HCT116 (cell line): ENCODE measurements at regions not wholly inside any gene's neighbourhood (a gene's known extent, or its start where the extent isn't known, plus 50 kb on each side); places are given as distances from the start of the nearest gene placed in this dataset.
A peak's percentile ranks its signal among the peaks of the same experiment; 100 is the strongest.

ENCODE experiments used
- ATAC-seq: fragments of 200-7000 bp; cut with Tn5 transposase; 2 replicates; pipeline ENCODE4 v1.9.1; 2020; ENCODE audit warnings: mild to moderate bottlenecking, moderate library complexity
- BruUV-seq: library from RNA; stranded (reverse); fragments of 400-500 nt; replicated peaks from 2 replicates; lab custom pipeline; 2021; lab: Mats Ljungman, UMichigan
- CTCF ChIA-PET: fragments of 300-600 bp; sonication (Branson Sonifier 250); formaldehyde crosslinking; loops from one replicate; lab custom pipeline; 2021; ENCODE audit warnings: antibody characterized with exemption; lab: Charles Lee
- POLR2A ChIA-PET: fragments of 300-600, 350-600 bp; sonication (Branson Sonifier 250); formaldehyde crosslinking; loops from one replicate; lab custom pipeline; 2021; ENCODE audit warnings: antibody characterized with exemption; lab: Charles Lee
- RAD21 ChIA-PET, 2 experiments: fragments of 300-600 bp; sonication (Branson Sonifier 250); formaldehyde crosslinking; loops; one replicate each; lab custom pipeline; 2023; ENCODE audit warnings: low total read pairs in 2 of 2; ENCODE audit not compliant: uncharacterized antibody in 2 of 2, unreplicated experiment in 2 of 2, low non-redundant PET in 1 of 2; lab: Charles Lee
- DNase-seq: peaks from one replicate; pipeline ENCODE4 v3.0.0-alpha.2; 2010; ENCODE audit warnings: low read depth, low spot score
- H2AFZ ChIP-seq: fragments of 200-600 bp; shearing (Covaris generic), sonication (generic); 2 replicates; pipeline ENCODE4 v1.6.1; 2017; ENCODE audit warnings: low read depth, mixed run types, mixed read lengths, antibody characterized with exemption, low read length; ENCODE audit not compliant: poor library complexity, severe bottlenecking
- H3K27ac ChIP-seq: 2 replicates; pipeline ENCODE4 v1.5.1; 2012; ENCODE audit warnings: low read depth, low read length
- H3K27me3 ChIP-seq: fragments of 200-600 bp; sonication (generic); 2 replicates; pipeline ENCODE4 v1.6.1; 2016; ENCODE audit warnings: mixed run types, low read length, mixed read lengths; ENCODE audit not compliant: insufficient read depth
- H3K36me3 ChIP-seq, 2 experiments: fragments of 200-500 bp in 1 of 2; fragments of 200-600 bp in 1 of 2; sonication (Bioruptor generic) in 1 of 2; sonication (generic) in 1 of 2; 2 replicates each; pipeline versions ENCODE4 v1.5.1 to v1.6.1; 2014 to 2016; ENCODE audit warnings: low read length in 2 of 2, inconsistent platforms in 1 of 2, mixed read lengths in 1 of 2, mixed run types in 1 of 2; ENCODE audit not compliant: insufficient read depth in 2 of 2, control insufficient read depth in 1 of 2
- H3K4me1 ChIP-seq, 2 experiments: fragments of 200-600 bp in 1 of 2; sonication (generic) in 1 of 2; 2 replicates each; pipeline versions ENCODE4 v1.5.1 to v1.6.1; 2012 to 2017; ENCODE audit warnings: low read length in 2 of 2, inconsistent platforms in 1 of 2, mild to moderate bottlenecking in 1 of 2, mixed read lengths in 1 of 2, mixed run types in 1 of 2, moderate library complexity in 1 of 2; ENCODE audit not compliant: insufficient read depth in 2 of 2, control insufficient read depth in 1 of 2
- H3K4me2 ChIP-seq: fragments of 200-600 bp; sonication (generic); 2 replicates; pipeline ENCODE4 v1.6.1; 2017; ENCODE audit warnings: mixed run types, low read length, mixed read lengths
- H3K4me3 ChIP-seq, 2 experiments: fragments of 200-600 bp in 1 of 2; sonication (generic) in 1 of 2; replicated peaks in 1 of 2; 2 replicates each; pipeline ENCODE4 v1.5.1; 2011 to 2016; ENCODE audit warnings: low read length in 2 of 2, control low read depth in 1 of 2, low read depth in 1 of 2, mild to moderate bottlenecking in 1 of 2, mixed read lengths in 1 of 2, mixed run types in 1 of 2
- H3K79me2 ChIP-seq: fragments of 200-600 bp; sonication (generic); 2 replicates; pipeline ENCODE4 v1.6.1; 2017; ENCODE audit warnings: mild to moderate bottlenecking, mixed run types, low read length, moderate library complexity, mixed read lengths; ENCODE audit not compliant: insufficient read depth
- H3K9ac ChIP-seq: fragments of 200-600 bp; sonication (generic); 2 replicates; pipeline ENCODE4 v1.6.1; 2016; ENCODE audit warnings: low read length, mixed read lengths
- H3K9me2 ChIP-seq: fragments of 200-600 bp; sonication (generic), shearing (Covaris generic); 2 replicates; pipeline ENCODE4 v1.6.1; 2017; ENCODE audit warnings: mixed run types, mild to moderate bottlenecking, moderate library complexity; ENCODE audit not compliant: insufficient read depth
- H3K9me3 ChIP-seq, 2 experiments: fragments of 200-500 bp in 1 of 2; fragments of 200-600 bp in 1 of 2; sonication (Bioruptor generic) in 1 of 2; sonication (generic) in 1 of 2; 2 replicates each; pipeline ENCODE4 v1.6.1; 2014 to 2017; ENCODE audit warnings: low read length in 2 of 2, mixed read lengths in 2 of 2, inconsistent platforms in 1 of 2, low read depth in 1 of 2, mild to moderate bottlenecking in 1 of 2, mixed run types in 1 of 2, moderate library complexity in 1 of 2; ENCODE audit not compliant: control insufficient read depth in 1 of 2, insufficient read depth in 1 of 2
- H4K20me1 ChIP-seq: fragments of 200-600 bp; sonication (generic), shearing (Covaris generic); 2 replicates; pipeline ENCODE4 v1.6.1; 2017; ENCODE audit warnings: mixed run types, mild to moderate bottlenecking, moderate library complexity; ENCODE audit not compliant: insufficient read depth
- CBX3 ChIP-seq: IDR thresholded peaks from 2 replicates; pipeline ENCODE4 v1.6.1; 2012; ENCODE audit warnings: low read depth
- EGR1 ChIP-seq: IDR thresholded peaks from 2 replicates; pipeline ENCODE4 v1.6.1; 2012; ENCODE audit warnings: low read depth
- FOSL1 ChIP-seq: IDR thresholded peaks from 2 replicates; pipeline ENCODE4 v1.6.1; 2012; ENCODE audit warnings: low read depth
- POLR2A ChIP-seq: IDR thresholded peaks from 2 replicates; pipeline ENCODE4 v1.7.0; 2011; ENCODE audit warnings: borderline replicate concordance; ENCODE audit not compliant: insufficient read depth, insufficient read length; ENCODE audit errors: extremely low read depth
- POLR2AphosphoS5 ChIP-seq: IDR thresholded peaks from 2 replicates; pipeline ENCODE4 v1.6.1; 2011; ENCODE audit warnings: mild to moderate bottlenecking, low read depth, low read length, moderate library complexity
- RAD21 ChIP-seq: IDR thresholded peaks from 2 replicates; pipeline ENCODE4 v1.6.1; 2012; ENCODE audit warnings: low read depth, mild to moderate bottlenecking
- ZBTB33 ChIP-seq: IDR thresholded peaks from 2 replicates; pipeline ENCODE4 v1.6.1; 2011; ENCODE audit warnings: mild to moderate bottlenecking, low read length, moderate library complexity; ENCODE audit not compliant: insufficient replicate concordance; ENCODE audit errors: extremely low read depth
- ZFX ChIP-seq: fragments of 450-650 bp; IDR thresholded peaks from 2 replicates; pipeline ENCODE4 v1.6.1; 2017
- ZNF274 ChIP-seq: fragments of 200-500 bp; sonication (Bioruptor generic); IDR thresholded peaks from 2 replicates; pipeline ENCODE4 v1.6.1; 2014; ENCODE audit warnings: mild to moderate bottlenecking, low read depth, low read length, inconsistent platforms
- intact Hi-C: fragments of 100-400 bp; cut with micrococcal nuclease; formaldehyde crosslinking; loops from 2 replicates; pipeline ENCODE4 v1.10.0; 2022
- TF ChIP-seq, protein P1 (sequence below): IDR thresholded peaks from 2 replicates; pipeline ENCODE4 v1.6.1; 2012
- TF ChIP-seq, protein P2 (sequence below), 3 experiments: fragments of 200-600 bp in 1 of 3; sonication (generic) in 1 of 3; IDR thresholded peaks in 2 of 3; conservative IDR thresholded peaks in 1 of 3; 2 replicates each; pipeline ENCODE4 v1.5.1; 2012 to 2017; ENCODE audit warnings: low read depth in 2 of 3, low read length in 2 of 3, antibody characterized with exemption in 1 of 3, borderline replicate concordance in 1 of 3, control low read depth in 1 of 3, mild to moderate bottlenecking in 1 of 3, mixed read lengths in 1 of 3, mixed run types in 1 of 3, moderate library complexity in 1 of 3; ENCODE audit not compliant: insufficient read depth in 1 of 3

DNA sequence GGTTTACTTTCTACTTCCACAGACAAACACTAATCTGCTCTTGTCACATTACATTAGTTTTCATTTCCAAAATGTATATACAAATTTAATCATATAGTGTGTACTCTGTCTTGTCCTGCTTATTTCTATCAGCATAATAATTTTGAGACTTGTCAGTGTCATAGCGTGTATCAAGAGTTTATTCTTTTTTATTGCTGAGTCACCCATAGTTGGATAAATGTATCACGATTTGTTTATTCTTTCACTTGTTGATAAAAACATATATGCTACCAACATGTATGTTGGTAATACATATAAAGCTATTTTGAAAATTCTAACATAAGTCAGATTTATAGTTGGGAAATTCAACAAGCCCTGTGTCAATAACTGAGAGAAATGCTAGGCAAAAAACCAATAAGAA lies 261.2 kb downstream of the TRAM1L1 start:
- Histone ChIP-seq H3K79me2 (no peaks in the 10 kb centered on the region), H2AFZ (peak overlapping the region; percentile 38), H3K9me3 (no peaks in the 10 kb centered on the region), H3K9ac (no peak overlapping the region), H3K4me1 (no peaks in the 10 kb centered on the region), H4K20me1 (no peaks in the 10 kb centered on the region), H3K27ac (no peak overlapping the region), H3K4me3 (no peak overlapping the region), H3K27me3 (no peaks in the 10 kb centered on the region), H3K36me3 (no peaks in the 10 kb centered on the region; a peak in 1 of 4 replicates), H3K4me2 (no peak overlapping the region), H3K9me2 (no peaks in the 10 kb centered on the region)
- no peak for TF ChIP-seq POLR2A
- TF ChIP-seq ZBTB33 = no peak
- no peak for TF ChIP-seq ZFX
- TF ChIP-seq, protein P1, sequence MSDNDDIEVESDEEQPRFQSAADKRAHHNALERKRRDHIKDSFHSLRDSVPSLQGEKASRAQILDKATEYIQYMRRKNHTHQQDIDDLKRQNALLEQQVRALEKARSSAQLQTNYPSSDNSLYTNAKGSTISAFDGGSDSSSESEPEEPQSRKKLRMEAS = no peak
- TF ChIP-seq FOSL1 = no peak
- no peak for TF ChIP-seq RAD21
- TF ChIP-seq POLR2AphosphoS5 = no peak
- TF ChIP-seq, protein P2, sequence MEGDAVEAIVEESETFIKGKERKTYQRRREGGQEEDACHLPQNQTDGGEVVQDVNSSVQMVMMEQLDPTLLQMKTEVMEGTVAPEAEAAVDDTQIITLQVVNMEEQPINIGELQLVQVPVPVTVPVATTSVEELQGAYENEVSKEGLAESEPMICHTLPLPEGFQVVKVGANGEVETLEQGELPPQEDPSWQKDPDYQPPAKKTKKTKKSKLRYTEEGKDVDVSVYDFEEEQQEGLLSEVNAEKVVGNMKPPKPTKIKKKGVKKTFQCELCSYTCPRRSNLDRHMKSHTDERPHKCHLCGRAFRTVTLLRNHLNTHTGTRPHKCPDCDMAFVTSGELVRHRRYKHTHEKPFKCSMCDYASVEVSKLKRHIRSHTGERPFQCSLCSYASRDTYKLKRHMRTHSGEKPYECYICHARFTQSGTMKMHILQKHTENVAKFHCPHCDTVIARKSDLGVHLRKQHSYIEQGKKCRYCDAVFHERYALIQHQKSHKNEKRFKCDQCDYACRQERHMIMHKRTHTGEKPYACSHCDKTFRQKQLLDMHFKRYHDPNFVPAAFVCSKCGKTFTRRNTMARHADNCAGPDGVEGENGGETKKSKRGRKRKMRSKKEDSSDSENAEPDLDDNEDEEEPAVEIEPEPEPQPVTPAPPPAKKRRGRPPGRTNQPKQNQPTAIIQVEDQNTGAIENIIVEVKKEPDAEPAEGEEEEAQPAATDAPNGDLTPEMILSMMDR (IDR thresholded peaks at IDR 0.05 in 2 of 3, conservative IDR thresholded peaks at IDR 0.05 in 1 of 3; ENCODE audit: borderline replicate concordance in 1 of 3, insufficient read depth in 1 of 3, low read depth in 2 of 3, low read length in 2 of 3) = no peak
- TF ChIP-seq ZNF274 = no peak
- no peak for TF ChIP-seq CBX3
- no peak for TF ChIP-seq EGR1
- POLR2A ChIA-PET = no interaction called here
- intact Hi-C loops = no loop called here
- DNase-seq = no peak
- no peak for ATAC-seq
- RAD21 ChIA-PET = no interaction called here
- CTCF ChIA-PET = no interaction called here
- BruUV-seq = no TSS peak
